ENCODE measurements at regions not wholly inside any gene's neighbourhood (a gene's known extent, or its start where the extent isn't known, plus 50 kb on each side); places are given as distances from the start of the nearest gene placed in this dataset.
A peak's percentile ranks its signal among the peaks of the same experiment; 100 is the strongest.

DNA sequence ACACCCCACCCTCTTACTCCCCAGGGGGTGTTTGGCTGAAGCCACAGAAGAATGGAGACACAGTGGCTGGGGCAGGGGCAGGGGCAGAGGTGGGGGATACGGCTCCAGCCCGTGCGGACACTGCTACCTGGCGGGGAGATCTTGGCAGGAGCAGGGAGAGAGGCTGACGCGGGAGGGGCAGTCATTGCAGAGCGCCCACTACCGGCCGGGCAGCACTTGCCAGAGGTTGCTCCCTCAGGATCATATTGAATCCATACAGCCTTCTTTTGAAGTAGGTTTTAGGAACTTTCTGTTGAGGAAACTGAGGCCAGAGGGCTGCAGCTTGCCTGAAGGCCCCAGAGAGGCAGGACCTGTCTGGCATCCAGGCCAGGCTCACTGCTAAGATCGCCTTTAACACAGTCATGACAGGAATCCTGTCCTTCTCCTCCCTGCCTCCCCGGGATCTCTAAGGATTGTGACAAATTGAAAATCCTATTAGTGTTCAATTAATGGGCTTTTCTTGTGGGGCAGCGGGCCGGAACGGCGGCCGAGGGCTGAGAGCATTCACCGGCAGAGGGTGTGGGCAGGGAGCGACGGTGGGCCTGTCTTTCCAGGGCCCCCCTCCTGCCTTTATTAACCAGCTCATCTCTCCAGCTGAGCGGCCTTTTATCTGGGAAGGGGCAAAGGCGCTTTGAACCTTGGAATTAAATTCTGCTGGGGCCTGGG, 65.5 kb upstream of the WNT4 start:
- Histone ChIP-seq H3K27me3 (ENCODE audit: insufficient read depth, low read depth) (no peaks in the 10 kb centered on the region), H3K4me1 (replicated peaks; ENCODE audit: insufficient read depth) (no peaks in the 10 kb centered on the region), H3K9me3 (ENCODE audit: insufficient read depth, low read depth) (no peaks in the 10 kb centered on the region), H3K4me2 (no peak overlapping the region), H2AFZ (no peak overlapping the region), H3K36me3 (ENCODE audit: low read depth) (no peaks in the 10 kb centered on the region), H3K79me2 (ENCODE audit: low read depth) (no peaks in the 10 kb centered on the region), H3K4me3 (no peak overlapping the region), H3F3A (ENCODE audit: insufficient read depth, low read depth) (no peaks in the 10 kb centered on the region), H3K27ac (no peak overlapping the region), H3K9me2 (ENCODE audit: insufficient read depth) (no peaks in the 10 kb centered on the region), H4K20me1 (ENCODE audit: insufficient read depth) (no peaks in the 10 kb centered on the region)
- CTCF ChIA-PET: no interaction called here
- no peak for DNase-seq
- POLR2A ChIA-PET (ENCODE audit: unreplicated experiment): interaction anchor here (0.6 kb wide), 1 partner anchor 72 kb away, joined by 3 read pairs; no protein-coding TSS in a partner anchor
- TF ChIP-seq, protein P1, sequence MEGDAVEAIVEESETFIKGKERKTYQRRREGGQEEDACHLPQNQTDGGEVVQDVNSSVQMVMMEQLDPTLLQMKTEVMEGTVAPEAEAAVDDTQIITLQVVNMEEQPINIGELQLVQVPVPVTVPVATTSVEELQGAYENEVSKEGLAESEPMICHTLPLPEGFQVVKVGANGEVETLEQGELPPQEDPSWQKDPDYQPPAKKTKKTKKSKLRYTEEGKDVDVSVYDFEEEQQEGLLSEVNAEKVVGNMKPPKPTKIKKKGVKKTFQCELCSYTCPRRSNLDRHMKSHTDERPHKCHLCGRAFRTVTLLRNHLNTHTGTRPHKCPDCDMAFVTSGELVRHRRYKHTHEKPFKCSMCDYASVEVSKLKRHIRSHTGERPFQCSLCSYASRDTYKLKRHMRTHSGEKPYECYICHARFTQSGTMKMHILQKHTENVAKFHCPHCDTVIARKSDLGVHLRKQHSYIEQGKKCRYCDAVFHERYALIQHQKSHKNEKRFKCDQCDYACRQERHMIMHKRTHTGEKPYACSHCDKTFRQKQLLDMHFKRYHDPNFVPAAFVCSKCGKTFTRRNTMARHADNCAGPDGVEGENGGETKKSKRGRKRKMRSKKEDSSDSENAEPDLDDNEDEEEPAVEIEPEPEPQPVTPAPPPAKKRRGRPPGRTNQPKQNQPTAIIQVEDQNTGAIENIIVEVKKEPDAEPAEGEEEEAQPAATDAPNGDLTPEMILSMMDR (conservative IDR thresholded peaks at IDR 0.05): no peak
- no peak for TF ChIP-seq EZH2 (IDR thresholded peaks at IDR 0.05; ENCODE audit: low read depth)
- intact Hi-C loops (cut with micrococcal nuclease; ENCODE audit: unreplicated experiment): no loop called here
- BruUV-seq (replicated peaks): no TSS peak

DNA sequence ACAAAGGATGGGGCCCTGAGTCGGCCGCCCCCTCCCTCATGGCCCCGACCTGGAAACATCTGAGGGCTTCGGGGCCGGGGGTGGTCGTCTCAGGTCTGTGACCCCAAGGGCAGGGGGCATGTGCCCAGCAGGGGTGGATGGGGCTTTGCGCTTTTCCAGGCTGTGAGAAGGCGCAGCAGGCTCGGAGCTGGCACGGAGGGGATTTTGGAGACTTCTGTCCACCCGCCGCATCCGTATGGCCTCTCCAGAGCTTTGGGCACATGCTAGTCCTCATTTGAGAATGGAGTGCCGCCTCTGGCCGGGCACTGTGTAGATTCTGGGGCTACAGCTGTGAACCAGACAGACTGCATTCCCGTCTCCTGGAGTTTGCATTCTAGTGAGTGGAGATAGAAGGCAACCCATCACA, 66.1 kb upstream of the WNT4 start:
- POLR2A ChIA-PET (ENCODE audit: unreplicated experiment): no interaction called here
- no TSS peak for BruUV-seq (replicated peaks)
- no peaks in the 10 kb centered on the region for H3K27me3 ChIP-seq (ENCODE audit: insufficient read depth, low read depth)
- no peaks in the 10 kb centered on the region for H3K79me2 ChIP-seq (ENCODE audit: low read depth)
- CTCF ChIA-PET: no interaction called here
- no peaks in the 10 kb centered on the region for H3K9me3 ChIP-seq (ENCODE audit: insufficient read depth, low read depth)
- H3F3A ChIP-seq (ENCODE audit: insufficient read depth, low read depth): no peaks in the 10 kb centered on the region
- H3K9me2 ChIP-seq (ENCODE audit: insufficient read depth): no peaks in the 10 kb centered on the region
- H3K4me1 ChIP-seq (replicated peaks; ENCODE audit: insufficient read depth): no peaks in the 10 kb centered on the region
- peak in 1 of 2 experiments; percentile 14 for DNase-seq
- intact Hi-C loops (cut with micrococcal nuclease; ENCODE audit: unreplicated experiment): no loop called here
- no peak overlapping the region for H3K4me3 ChIP-seq
- H3K27ac ChIP-seq: no peak overlapping the region
- no peak overlapping the region for H3K4me2 ChIP-seq
- no peak overlapping the region for H2AFZ ChIP-seq
- no peaks in the 10 kb centered on the region for H4K20me1 ChIP-seq (ENCODE audit: insufficient read depth)
- no peaks in the 10 kb centered on the region for H3K36me3 ChIP-seq (ENCODE audit: low read depth)
- TF ChIP-seq, protein P1 (conservative IDR thresholded peaks at IDR 0.05): no peak
- no peak for TF ChIP-seq EZH2 (IDR thresholded peaks at IDR 0.05; ENCODE audit: low read depth)

DNA sequence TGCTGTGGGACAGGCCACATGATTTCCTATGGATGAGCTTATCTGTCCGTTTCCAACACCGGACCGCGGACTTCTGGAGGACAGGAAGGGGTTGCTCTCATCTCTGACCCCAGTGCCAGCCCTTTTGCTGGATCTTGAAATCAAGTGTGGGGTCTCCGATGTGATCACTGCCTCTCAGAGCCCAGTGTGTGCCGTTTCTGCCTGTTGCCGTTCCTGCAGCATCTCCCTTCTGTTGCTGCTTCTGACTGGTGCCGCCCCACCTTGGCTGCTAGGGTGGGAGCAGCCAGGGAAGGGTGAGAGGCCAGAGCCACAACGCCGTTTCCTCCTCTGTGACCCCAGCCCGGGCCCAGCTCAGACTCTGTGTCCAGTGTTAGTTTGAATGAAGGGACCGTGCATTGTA, 67.3 kb upstream of the WNT4 start:
- no peaks in the 10 kb centered on the region for H3K9me2 ChIP-seq (ENCODE audit: insufficient read depth)
- no peak overlapping the region for H2AFZ ChIP-seq
- H3K4me3 ChIP-seq: no peak overlapping the region
- no peaks in the 10 kb centered on the region for H3K79me2 ChIP-seq (ENCODE audit: low read depth)
- no peaks in the 10 kb centered on the region for H3K27me3 ChIP-seq (ENCODE audit: insufficient read depth, low read depth)
- intact Hi-C loops (cut with micrococcal nuclease; ENCODE audit: unreplicated experiment): no loop called here
- no peaks in the 10 kb centered on the region for H3K9me3 ChIP-seq (ENCODE audit: insufficient read depth, low read depth)
- H3K4me1 ChIP-seq (replicated peaks; ENCODE audit: insufficient read depth): no peaks in the 10 kb centered on the region
- no peak for DNase-seq
- no peaks in the 10 kb centered on the region for H3K36me3 ChIP-seq (ENCODE audit: low read depth)
- CTCF ChIA-PET: no interaction called here
- TF ChIP-seq, protein P1 (conservative IDR thresholded peaks at IDR 0.05): no peak
- no peak for TF ChIP-seq EZH2 (IDR thresholded peaks at IDR 0.05; ENCODE audit: low read depth)
- H3K27ac ChIP-seq: no peak overlapping the region
- no peaks in the 10 kb centered on the region for H4K20me1 ChIP-seq (ENCODE audit: insufficient read depth)
- no peaks in the 10 kb centered on the region for H3F3A ChIP-seq (ENCODE audit: insufficient read depth, low read depth)
- no TSS peak for BruUV-seq (replicated peaks)
- no peak overlapping the region for H3K4me2 ChIP-seq
- POLR2A ChIA-PET (ENCODE audit: unreplicated experiment): interaction anchor here (0.5 kb wide), 1 partner anchor 755 kb away, joined by 3 read pairs; no protein-coding TSS in a partner anchor

Measured in PC-9 (cell line).